ENCODE measurements at regions not wholly inside any gene's neighbourhood (a gene's known extent, or its start where the extent isn't known, plus 50 kb on each side); places are given as distances from the start of the nearest gene placed in this dataset. TPM values are rescaled to one million over a fixed set of nuclear protein-coding genes. Genes with fewer than 3 reads are reported as not detected.

GRCh38 chrX:3771766-3772165 lies 58.3 kb upstream of the PRKX start:
- intact Hi-C loops (cut with DNase I; ENCODE audit: low total_unique reads) = no loop called here
- DNase-seq = no peak
- no peak overlapping the region for H3K4me3 ChIP-seq
- no peaks in the 10 kb centered on the region for H3K9me3 ChIP-seq
- H3K27ac ChIP-seq = no peak overlapping the region
- no peaks in the 10 kb centered on the region for H3K27me3 ChIP-seq
- no peaks in the 10 kb centered on the region for H3K4me1 ChIP-seq
- no peaks in the 10 kb centered on the region for H3K36me3 ChIP-seq
- TF ChIP-seq CTCF (IDR thresholded peaks at IDR 0.05) (no peak), POLR2A (IDR thresholded peaks at IDR 0.05) (no peak)

GRCh38 chrX:3768881-3769280 lies 55.4 kb upstream of the PRKX start:
- Histone ChIP-seq H3K4me1 (no peaks in the 10 kb centered on the region), H3K27ac (no peak overlapping the region), H3K27me3 (no peaks in the 10 kb centered on the region), H3K4me3 (no peak overlapping the region), H3K9me3 (no peaks in the 10 kb centered on the region), H3K36me3 (no peaks in the 10 kb centered on the region)
- TF ChIP-seq CTCF (IDR thresholded peaks at IDR 0.05) (no peak), POLR2A (IDR thresholded peaks at IDR 0.05) (no peak)
- intact Hi-C loops (cut with DNase I; ENCODE audit: low total_unique reads) = no loop called here
- no peak for DNase-seq

Small RNA genes lying in the stretch of these regions (small RNA-seq; reads per million reads assigned to genes)
- not detected for gene RF00401

All from uterus (tissue), 3 donors.